Fibroblast of villous mesenchyme (primary cell): ENCODE measurements at regions not wholly inside any gene's neighbourhood (a gene's known extent, or its start where the extent isn't known, plus 50 kb on each side); places are given as distances from the start of the nearest gene placed in this dataset.
"Not testable (repeated sequence)": the region's sequence is repeated elsewhere in the genome, so short reads cannot be mapped to it uniquely, and the experiment has no call there.

ENCODE experiments used
- DNase-seq: peaks from one replicate; pipeline ENCODE4 v3.0.0-alpha.2; 2010; ENCODE audit warnings: low read depth
- H3K4me3 ChIP-seq: 2 replicates; pipeline ENCODE4 v1.5.1; 2011; ENCODE audit warnings: low read depth, mild to moderate bottlenecking, low read length
- TF ChIP-seq, protein P1 (sequence below): IDR thresholded peaks from 2 replicates; pipeline ENCODE4 v1.5.1; 2012; ENCODE audit warnings: low read depth, mild to moderate bottlenecking, low read length; ENCODE audit not compliant: insufficient read depth

DNA sequence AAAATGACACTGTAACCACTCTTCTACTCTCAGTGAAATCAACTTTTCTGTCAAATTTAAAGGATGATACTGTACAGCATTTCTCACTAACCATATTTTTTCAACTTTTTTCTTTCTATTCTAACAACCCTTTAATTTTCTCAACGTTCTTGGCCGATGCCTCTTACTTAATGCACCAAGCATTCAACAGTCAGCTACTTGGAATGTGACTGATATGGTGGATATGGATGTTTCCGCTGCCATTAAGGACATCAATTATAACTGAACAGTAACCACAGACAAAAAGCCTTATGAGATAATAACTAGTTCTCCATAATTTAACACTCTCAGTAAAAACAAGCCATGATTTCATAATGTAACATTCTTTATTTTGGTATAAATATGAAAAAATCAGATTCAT is 427.4 kb downstream of the KCNJ18 start:
- not testable (repeated sequence) for DNase-seq, H3K4me3 ChIP-seq

DNA sequence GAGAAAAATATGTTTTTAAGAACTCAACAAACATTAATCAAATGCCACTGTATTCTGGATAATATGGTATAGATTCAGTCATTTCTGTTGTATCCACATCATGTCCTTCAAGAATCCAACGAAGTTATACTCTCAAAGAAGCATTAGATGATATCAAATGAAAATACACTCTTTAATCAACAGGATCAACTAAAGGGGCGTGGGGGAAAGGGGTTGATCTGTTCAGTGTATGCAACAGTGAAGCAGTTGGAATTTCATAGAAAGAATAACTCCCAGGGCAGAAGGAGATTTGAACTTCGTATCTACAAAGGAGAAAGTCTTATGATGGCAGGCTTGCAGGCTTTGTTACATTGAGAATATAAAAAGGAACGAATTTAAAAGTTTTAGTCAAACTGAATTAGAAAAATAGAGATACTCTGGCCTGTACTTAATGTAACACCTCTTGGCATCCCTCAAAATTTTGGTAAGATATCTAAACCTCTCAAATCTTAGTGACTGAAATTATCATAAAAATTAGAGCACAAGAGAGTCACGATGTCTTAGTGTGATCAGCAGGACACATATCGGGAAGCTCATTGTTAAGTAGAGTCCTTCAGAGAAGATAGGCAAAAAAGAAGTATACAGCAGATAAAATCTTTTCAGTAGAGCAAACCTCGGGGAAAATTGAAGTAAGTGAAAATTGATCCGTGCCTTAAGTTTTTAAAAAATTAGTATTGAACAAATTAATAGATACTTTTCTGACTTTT is 431.4 kb downstream of the KCNJ18 start:
- TF ChIP-seq, protein P1, sequence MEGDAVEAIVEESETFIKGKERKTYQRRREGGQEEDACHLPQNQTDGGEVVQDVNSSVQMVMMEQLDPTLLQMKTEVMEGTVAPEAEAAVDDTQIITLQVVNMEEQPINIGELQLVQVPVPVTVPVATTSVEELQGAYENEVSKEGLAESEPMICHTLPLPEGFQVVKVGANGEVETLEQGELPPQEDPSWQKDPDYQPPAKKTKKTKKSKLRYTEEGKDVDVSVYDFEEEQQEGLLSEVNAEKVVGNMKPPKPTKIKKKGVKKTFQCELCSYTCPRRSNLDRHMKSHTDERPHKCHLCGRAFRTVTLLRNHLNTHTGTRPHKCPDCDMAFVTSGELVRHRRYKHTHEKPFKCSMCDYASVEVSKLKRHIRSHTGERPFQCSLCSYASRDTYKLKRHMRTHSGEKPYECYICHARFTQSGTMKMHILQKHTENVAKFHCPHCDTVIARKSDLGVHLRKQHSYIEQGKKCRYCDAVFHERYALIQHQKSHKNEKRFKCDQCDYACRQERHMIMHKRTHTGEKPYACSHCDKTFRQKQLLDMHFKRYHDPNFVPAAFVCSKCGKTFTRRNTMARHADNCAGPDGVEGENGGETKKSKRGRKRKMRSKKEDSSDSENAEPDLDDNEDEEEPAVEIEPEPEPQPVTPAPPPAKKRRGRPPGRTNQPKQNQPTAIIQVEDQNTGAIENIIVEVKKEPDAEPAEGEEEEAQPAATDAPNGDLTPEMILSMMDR: no peak
- H3K4me3 ChIP-seq: no peak overlapping the region
- no peak for DNase-seq

DNA sequence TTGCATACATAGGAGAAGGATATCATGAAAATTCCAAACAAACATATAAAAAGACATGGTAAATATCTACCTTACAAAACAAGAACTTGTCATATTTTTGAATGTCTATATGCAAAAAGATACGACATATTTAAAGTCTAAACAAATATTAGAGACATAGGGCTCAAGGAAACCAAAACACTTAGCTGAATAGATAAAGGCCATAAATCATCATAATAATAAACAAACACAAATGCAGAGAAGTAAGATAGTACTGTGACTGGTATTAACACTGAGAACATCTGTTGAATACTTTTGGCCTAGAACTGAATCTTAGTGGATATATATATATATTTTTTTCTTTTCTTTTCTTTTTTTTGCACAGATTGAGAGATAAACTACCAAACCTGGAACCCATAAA is 435.8 kb downstream of the KCNJ18 start:
- TF ChIP-seq, protein P1: no peak
- H3K4me3 ChIP-seq: no peak overlapping the region
- DNase-seq: no peak

DNA sequence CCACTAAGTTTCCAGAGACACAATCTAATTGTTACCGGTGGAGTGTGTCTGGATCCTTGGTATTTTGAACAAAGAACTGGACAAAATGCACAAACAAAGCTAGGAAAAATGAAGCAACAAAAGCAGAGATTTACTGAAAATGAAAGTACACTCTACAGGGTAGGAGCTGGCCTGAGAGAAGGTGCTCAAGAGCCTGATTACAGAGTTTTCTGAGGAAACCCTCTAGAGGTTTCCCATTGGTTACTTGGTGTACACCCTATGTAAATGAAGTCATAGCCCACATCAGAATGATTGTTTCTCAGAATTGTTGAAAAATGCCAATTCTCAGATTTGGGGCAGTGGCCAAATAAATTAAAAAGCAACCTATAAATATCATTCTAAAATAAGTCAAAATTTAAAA is 436.4 kb downstream of the KCNJ18 start:
- DNase-seq: no peak
- TF ChIP-seq, protein P1: no peak
- H3K4me3 ChIP-seq: no peak overlapping the region

DNA sequence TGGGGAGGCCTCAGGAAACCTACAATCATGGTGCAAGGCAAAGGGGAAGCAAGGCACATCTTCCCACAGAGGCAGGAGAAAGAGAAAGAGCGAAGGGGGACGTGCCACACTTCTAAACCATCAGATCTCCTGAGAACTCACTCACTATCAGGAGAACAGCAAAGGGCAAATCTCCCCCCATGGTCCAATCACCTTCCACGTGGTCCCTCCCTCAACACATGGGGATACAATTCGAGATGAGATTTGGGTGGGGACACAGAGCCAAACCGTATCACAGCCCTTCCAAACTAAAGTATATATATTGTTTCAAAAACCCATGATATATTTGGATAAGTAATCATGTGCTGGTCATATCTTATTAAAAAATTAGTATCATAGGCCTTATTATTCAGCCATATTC is 437.6 kb downstream of the KCNJ18 start:
- H3K4me3 ChIP-seq, DNase-seq: not testable (repeated sequence)

DNA sequence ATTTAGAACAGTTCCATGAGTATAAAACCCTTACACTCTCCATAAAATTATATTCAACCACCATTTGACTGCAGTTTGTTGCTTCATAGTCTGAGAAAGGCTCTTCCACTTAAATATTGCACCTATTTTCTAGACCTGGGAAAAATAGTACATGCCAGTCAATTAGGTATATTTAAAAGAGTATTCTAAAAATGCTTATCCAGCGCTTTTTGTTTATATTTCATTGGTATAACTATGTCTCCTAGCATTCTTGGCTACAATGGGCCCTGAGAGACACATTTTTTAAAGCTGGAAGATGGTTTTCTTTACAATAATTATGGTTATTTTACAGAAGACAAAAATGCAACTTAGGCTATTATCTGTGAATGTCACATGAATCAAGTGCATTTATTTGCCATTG is 439.4 kb downstream of the KCNJ18 start:
- no peak for DNase-seq

DNA sequence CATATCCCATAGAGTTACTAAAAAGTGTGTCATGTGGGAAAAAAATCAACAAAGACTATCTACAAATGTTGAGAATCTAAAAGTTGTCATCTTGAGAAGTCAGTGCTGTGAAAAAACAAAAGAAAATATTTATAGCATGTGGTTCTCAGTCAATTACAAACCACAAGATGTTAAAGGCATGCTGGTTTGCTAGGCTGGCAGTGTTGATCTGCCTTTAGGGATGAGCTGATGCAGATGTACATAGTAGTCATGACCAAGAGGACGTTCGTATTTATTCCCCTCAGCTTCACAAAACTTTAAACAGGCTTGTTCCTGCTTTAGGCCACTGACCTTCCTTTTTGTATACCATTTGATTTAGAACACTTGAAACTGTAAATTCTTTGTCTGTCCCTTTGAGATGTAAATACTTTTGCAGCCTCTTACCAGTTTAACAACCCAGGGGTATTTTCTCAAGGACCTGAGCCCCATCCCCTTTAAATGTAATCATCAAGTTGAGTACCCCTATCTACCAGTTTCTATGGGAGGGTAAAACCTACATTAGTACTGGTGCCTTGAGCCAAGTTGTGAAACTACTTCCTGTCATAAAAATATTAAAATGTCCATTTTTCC is 446.6 kb downstream of the KCNJ18 start:
- no peak for DNase-seq
- TF ChIP-seq, protein P1: no peak
- H3K4me3 ChIP-seq: no peak overlapping the region

More for the DNA sequence above, 439.4 kb downstream of the KCNJ18 start:
- H3K4me3 ChIP-seq: no peak overlapping the region
- TF ChIP-seq, protein P1: no peak

DNA sequence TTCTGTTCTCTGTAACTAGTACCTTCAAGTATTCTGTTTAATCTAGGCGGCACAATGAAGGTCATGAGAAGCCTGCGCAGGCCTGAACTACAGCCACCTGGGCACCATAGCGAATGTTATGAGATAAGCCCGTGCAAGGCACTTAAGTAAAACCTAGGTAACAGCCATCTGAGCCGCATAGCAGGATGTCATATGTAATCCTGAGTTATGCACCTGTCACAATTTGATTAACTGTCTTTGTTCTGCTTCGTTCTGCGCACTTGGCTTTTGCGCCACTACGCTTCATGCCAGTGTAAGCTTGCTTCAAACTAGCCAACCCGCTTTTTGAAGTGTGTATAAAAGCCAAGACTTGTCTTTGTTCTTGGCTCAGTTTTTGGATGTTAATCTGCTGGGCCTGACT is 449.8 kb downstream of the KCNJ18 start:
- TF ChIP-seq, protein P1: no peak
- DNase-seq: no peak
- no peak overlapping the region for H3K4me3 ChIP-seq
